WTC11 (cell line): ENCODE measurements at regions not wholly inside any gene's neighbourhood (a gene's known extent, or its start where the extent isn't known, plus 50 kb on each side); places are given as distances from the start of the nearest gene placed in this dataset.

Source experiments
- CTCF ChIP-seq: fragments of 200-600 bp; IDR thresholded peaks from 2 replicates; pipeline ENCODE4 v1.8.0; 2022; ENCODE audit warnings: antibody characterized with exemption
- E2F1 ChIP-seq: sonication (generic); formaldehyde crosslinking; IDR thresholded peaks from 2 replicates; pipeline ENCODE4 v1.8.0; 2022; ENCODE audit warnings: mild to moderate bottlenecking, missing genetic modification reagents
- HMGA2 ChIP-seq: fragments of 250-450 bp; sonication (Bioruptor Pico); IDR thresholded peaks from 2 replicates; pipeline ENCODE4 v1.4.0; 2021; ENCODE audit warnings: mild to moderate bottlenecking, moderate library complexity
- PREB ChIP-seq: sonication (generic); formaldehyde crosslinking; IDR thresholded peaks from 2 replicates; pipeline ENCODE4 v1.8.1; 2022; ENCODE audit warnings: mild to moderate bottlenecking, missing genetic modification reagents, moderate library complexity, borderline replicate concordance

GRCh38 chr6:97535800-97536199 is 252.8 kb upstream of the MMS22L start:
- TF ChIP-seq CTCF (no peak), PREB (CRISPR knock-in tag) (no peak), E2F1 (CRISPR knock-in tag) (no peak), HMGA2 (no peak)
